ENCODE measurements at regions not wholly inside any gene's neighbourhood (a gene's known extent, or its start where the extent isn't known, plus 50 kb on each side); places are given as distances from the start of the nearest gene placed in this dataset.

DNA sequence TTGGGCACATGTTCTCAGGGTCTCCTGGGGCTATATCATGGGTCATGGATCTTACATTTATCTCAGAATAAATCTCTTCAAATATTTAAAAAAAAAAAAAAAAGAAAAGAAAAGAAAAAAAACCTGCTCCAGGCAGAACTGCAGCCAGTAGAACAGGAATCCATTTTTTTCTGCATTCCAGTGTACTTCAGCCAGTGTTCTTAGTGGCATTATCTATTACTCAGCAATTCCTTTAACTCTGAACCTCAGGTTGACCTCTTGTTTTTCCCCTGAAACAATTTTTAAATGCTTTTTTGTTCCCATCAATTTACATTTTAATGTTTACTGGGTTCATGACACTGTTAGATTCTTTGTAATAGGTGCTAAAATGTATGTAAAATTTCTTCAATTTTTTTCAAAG is 66.7 kb upstream of the STXBP6 start:
- ChIA-PET POLR2A (ENCODE audit: partially characterized antibody) (no interaction called here), CTCF (ENCODE audit: partially characterized antibody) (no interaction called here)
- no peak overlapping the region for H3K4me3 ChIP-seq (ENCODE audit: low read length in 2 of 2)
- H3K27me3 ChIP-seq (ENCODE audit: insufficient read depth, low read length) = no peaks in the 10 kb centered on the region
- intact Hi-C loops (cut with micrococcal nuclease) = no loop called here
- H3K27ac ChIP-seq (ENCODE audit: low read depth, low read length) = no peak overlapping the region
- no peak overlapping the region for H3K27ac Mint-ChIP-seq
- no peaks in the 10 kb centered on the region for H3K4me1 ChIP-seq (ENCODE audit: insufficient read depth, low read length)
- no peak for DNase-seq
- H3K9me3 ChIP-seq (ENCODE audit: control insufficient read depth in 1 of 2, low read length in 2 of 2) = no peaks in the 10 kb centered on the region
- no peak overlapping the region for H3K4me3 Mint-ChIP-seq
- H3K27me3 Mint-ChIP-seq = peaks cover 9 to 10% of the 10 kb centered on the region in 2 donors
- peaks cover 0 to 5% (median 0%) of the 10 kb centered on the region in 8 donors for H3K9me3 Mint-ChIP-seq
- H3K36me3 Mint-ChIP-seq = no peaks in the 10 kb centered on the region
- H3K36me3 ChIP-seq (ENCODE audit: insufficient read depth, low read length) = no peaks in the 10 kb centered on the region
- H3K4me1 Mint-ChIP-seq = no peaks in the 10 kb centered on the region

DNA sequence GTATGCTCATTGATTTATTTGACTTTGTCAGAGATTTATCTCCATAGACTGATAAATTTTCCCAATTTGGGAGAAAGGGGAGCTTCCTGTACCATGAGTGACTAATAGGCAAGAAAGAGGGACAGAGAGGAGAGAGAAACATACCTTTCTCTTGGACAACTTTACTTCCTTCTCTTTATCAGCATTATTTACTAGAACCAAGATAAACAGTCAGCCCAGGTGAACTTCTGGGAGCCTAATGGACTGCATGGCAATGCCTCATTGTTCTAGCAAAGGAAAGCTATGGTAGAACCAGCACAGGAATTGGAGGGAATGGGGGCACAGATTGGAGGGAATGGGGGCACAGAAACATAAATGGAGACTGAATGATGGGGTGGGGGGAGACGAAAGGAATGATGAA is 63.4 kb upstream of the STXBP6 start:
- Histone ChIP-seq H3K4me3 (ENCODE audit: low read length in 2 of 2) (no peak overlapping the region), H3K36me3 (ENCODE audit: insufficient read depth, low read length) (no peaks in the 10 kb centered on the region), H3K27me3 (ENCODE audit: insufficient read depth, low read length) (no peaks in the 10 kb centered on the region), H3K27ac (ENCODE audit: low read depth, low read length) (no peak overlapping the region), H3K4me1 (ENCODE audit: insufficient read depth, low read length) (no peaks in the 10 kb centered on the region), H3K9me3 (ENCODE audit: control insufficient read depth in 1 of 2, low read length in 2 of 2) (no peaks in the 10 kb centered on the region)
- no peak for DNase-seq
- intact Hi-C loops (cut with micrococcal nuclease) = no loop called here
- Mint-ChIP-seq H3K4me1 (no peaks in the 10 kb centered on the region), H3K27ac (no peak overlapping the region), H3K4me3 (no peak overlapping the region), H3K27me3 (peaks cover 9 to 13% of the 10 kb centered on the region in 2 donors), H3K9me3 (peaks cover 0 to 5% (median 0%) of the 10 kb centered on the region in 8 donors), H3K36me3 (no peaks in the 10 kb centered on the region)
- POLR2A ChIA-PET (ENCODE audit: partially characterized antibody) = no interaction called here
- CTCF ChIA-PET (ENCODE audit: partially characterized antibody) = interaction anchor here (2.1 kb wide), 1 partner anchor 19 kb away, joined by 10 read pairs; no protein-coding TSS in a partner anchor

DNA sequence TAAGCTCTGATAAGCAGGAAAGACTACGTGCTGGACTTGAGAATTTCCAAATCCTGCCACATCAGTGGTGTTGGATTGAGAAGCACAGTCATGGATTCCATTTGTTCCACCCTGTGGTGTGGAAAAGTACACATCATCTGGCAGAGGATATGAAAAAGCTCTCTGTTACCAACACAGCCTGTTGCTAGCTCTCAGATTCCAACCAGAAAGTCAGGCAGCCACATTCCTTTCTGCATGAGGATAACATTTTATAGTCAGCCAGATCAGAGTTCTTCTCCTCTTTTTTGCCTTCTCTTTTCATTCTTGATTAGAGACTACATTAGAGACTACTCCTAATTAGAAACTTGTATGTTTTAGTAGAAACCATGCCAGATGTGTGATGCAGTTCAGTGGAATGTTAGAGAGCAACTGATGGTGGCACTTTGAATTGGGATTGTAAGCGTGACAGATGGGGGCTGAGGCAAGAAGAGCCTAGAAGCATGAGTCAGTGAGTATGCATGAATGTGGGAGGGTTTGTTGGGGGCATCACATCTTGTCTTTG is 61.2 kb upstream of the STXBP6 start:
- no peak overlapping the region for H3K4me3 Mint-ChIP-seq
- no peaks in the 10 kb centered on the region for H3K9me3 ChIP-seq (ENCODE audit: control insufficient read depth in 1 of 2, low read length in 2 of 2)
- no peaks in the 10 kb centered on the region for H3K36me3 ChIP-seq (ENCODE audit: insufficient read depth, low read length)
- intact Hi-C loops (cut with micrococcal nuclease) = no loop called here
- peaks cover 9 to 17% of the 10 kb centered on the region in 2 donors for H3K27me3 Mint-ChIP-seq
- CTCF ChIA-PET (ENCODE audit: partially characterized antibody) = no interaction called here
- H3K27ac Mint-ChIP-seq = no peak overlapping the region
- no peaks in the 10 kb centered on the region for H3K4me1 Mint-ChIP-seq
- no peak overlapping the region for H3K4me3 ChIP-seq (ENCODE audit: low read length in 2 of 2)
- peaks cover 0 to 5% (median 0%) of the 10 kb centered on the region in 8 donors for H3K9me3 Mint-ChIP-seq
- H3K4me1 ChIP-seq (ENCODE audit: insufficient read depth, low read length) = no peaks in the 10 kb centered on the region
- H3K36me3 Mint-ChIP-seq = no peaks in the 10 kb centered on the region
- no peak overlapping the region for H3K27ac ChIP-seq (ENCODE audit: low read depth, low read length)
- POLR2A ChIA-PET (ENCODE audit: partially characterized antibody) = no interaction called here
- DNase-seq = no peak
- H3K27me3 ChIP-seq (ENCODE audit: insufficient read depth, low read length) = no peaks in the 10 kb centered on the region

DNA sequence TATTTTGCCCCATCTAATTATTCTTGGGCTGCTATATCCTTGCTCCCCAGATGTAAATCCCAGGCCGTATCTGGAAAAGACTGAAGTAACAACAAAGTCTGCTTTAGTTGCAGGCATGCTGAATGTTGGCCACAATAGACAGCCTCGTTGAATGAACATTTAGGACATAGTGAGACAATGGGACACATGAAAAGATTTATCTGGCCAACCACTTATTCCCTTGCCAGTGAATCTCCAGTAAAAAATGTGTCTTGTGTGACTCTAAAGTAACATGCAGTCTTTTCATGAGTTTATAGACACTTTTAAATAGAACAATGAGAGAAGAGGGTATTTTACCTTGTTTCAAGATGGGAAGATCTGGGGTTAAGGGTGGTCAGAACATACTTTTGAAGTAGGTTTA is 60.2 kb upstream of the STXBP6 start:
- Histone ChIP-seq H3K9me3 (ENCODE audit: control insufficient read depth in 1 of 2, low read length in 2 of 2) (no peaks in the 10 kb centered on the region), H3K36me3 (ENCODE audit: insufficient read depth, low read length) (no peaks in the 10 kb centered on the region), H3K4me1 (ENCODE audit: insufficient read depth, low read length) (no peaks in the 10 kb centered on the region), H3K4me3 (ENCODE audit: low read length in 2 of 2) (no peak overlapping the region), H3K27me3 (ENCODE audit: insufficient read depth, low read length) (no peaks in the 10 kb centered on the region), H3K27ac (ENCODE audit: low read depth, low read length) (no peak overlapping the region)
- H3K27ac Mint-ChIP-seq = no peak overlapping the region
- no peak overlapping the region for H3K4me3 Mint-ChIP-seq
- ChIA-PET CTCF (ENCODE audit: partially characterized antibody) (no interaction called here), POLR2A (ENCODE audit: partially characterized antibody) (no interaction called here)
- intact Hi-C loops (cut with micrococcal nuclease) = no loop called here
- H3K27me3 Mint-ChIP-seq = peaks cover 4 to 13% of the 10 kb centered on the region in 2 donors
- H3K4me1 Mint-ChIP-seq = no peaks in the 10 kb centered on the region
- peaks cover 0 to 5% (median 0%) of the 10 kb centered on the region in 8 donors for H3K9me3 Mint-ChIP-seq
- no peak for DNase-seq
- no peaks in the 10 kb centered on the region for H3K36me3 Mint-ChIP-seq

DNA sequence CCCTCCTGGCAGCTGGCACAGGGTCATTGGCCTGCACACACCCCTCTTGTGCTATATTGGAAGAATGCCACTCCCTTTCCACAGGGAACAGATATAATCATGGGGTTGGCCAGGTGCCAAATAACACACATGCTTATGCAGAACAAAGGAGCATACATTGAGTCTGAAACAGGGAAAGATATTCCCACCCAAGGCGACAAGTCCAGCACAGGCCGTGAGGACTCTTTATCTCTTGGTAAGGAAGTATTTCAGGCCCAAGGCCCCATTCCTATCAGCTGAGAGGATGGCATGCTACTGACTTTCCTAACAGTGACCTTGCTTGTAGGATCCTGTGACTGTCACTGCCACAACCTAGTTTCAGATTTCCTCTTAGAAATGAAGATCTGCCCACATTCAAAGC is 59.0 kb upstream of the STXBP6 start:
- no peaks in the 10 kb centered on the region for H3K4me1 Mint-ChIP-seq
- H3K36me3 Mint-ChIP-seq = no peaks in the 10 kb centered on the region
- intact Hi-C loops (cut with micrococcal nuclease) = no loop called here
- Histone ChIP-seq H3K4me3 (ENCODE audit: low read length in 2 of 2) (no peak overlapping the region), H3K9me3 (ENCODE audit: control insufficient read depth in 1 of 2, low read length in 2 of 2) (no peaks in the 10 kb centered on the region), H3K27ac (ENCODE audit: low read depth, low read length) (no peak overlapping the region), H3K4me1 (ENCODE audit: insufficient read depth, low read length) (no peaks in the 10 kb centered on the region), H3K36me3 (ENCODE audit: insufficient read depth, low read length) (no peaks in the 10 kb centered on the region), H3K27me3 (ENCODE audit: insufficient read depth, low read length) (no peaks in the 10 kb centered on the region)
- H3K9me3 Mint-ChIP-seq = peaks cover 0 to 5% (median 0%) of the 10 kb centered on the region in 8 donors
- POLR2A ChIA-PET (ENCODE audit: partially characterized antibody) = no interaction called here
- no peak overlapping the region for H3K4me3 Mint-ChIP-seq
- H3K27me3 Mint-ChIP-seq = peaks cover 2 to 11% of the 10 kb centered on the region in 2 donors
- H3K27ac Mint-ChIP-seq = no peak overlapping the region
- CTCF ChIA-PET (ENCODE audit: partially characterized antibody) = no interaction called here
- DNase-seq = no peak

DNA sequence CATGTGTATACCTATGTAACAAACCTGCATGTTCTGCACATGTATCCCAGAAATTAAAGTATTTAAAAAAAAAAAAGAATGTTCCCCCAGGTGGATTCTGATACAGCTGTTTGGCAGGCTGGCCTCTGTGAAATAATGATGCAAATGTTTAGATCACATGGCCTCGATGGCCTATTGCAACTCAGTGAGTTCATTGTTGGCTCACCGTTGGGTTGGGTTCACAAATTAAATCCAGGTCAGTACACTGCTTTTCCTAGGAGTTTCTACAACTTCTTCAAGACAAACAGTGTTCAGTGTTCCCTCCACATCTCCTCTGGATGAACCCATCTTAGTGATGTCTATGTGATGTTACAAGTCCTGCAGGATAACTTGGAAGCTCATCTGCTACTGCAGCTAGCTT is 58.3 kb upstream of the STXBP6 start:
- Mint-ChIP-seq H3K36me3 (no peaks in the 10 kb centered on the region), H3K27me3 (peaks cover 0 to 8% of the 10 kb centered on the region in 2 donors), H3K27ac (no peak overlapping the region), H3K9me3 (peaks cover 0 to 2% (median 0%) of the 10 kb centered on the region in 8 donors), H3K4me1 (no peaks in the 10 kb centered on the region), H3K4me3 (no peak overlapping the region)
- no peaks in the 10 kb centered on the region for H3K4me1 ChIP-seq (ENCODE audit: insufficient read depth, low read length)
- H3K27ac ChIP-seq (ENCODE audit: low read depth, low read length) = no peak overlapping the region
- POLR2A ChIA-PET (ENCODE audit: partially characterized antibody) = no interaction called here
- no peaks in the 10 kb centered on the region for H3K27me3 ChIP-seq (ENCODE audit: insufficient read depth, low read length)
- no peak overlapping the region for H3K4me3 ChIP-seq (ENCODE audit: low read length in 2 of 2)
- H3K36me3 ChIP-seq (ENCODE audit: insufficient read depth, low read length) = no peaks in the 10 kb centered on the region
- no peaks in the 10 kb centered on the region for H3K9me3 ChIP-seq (ENCODE audit: control insufficient read depth in 1 of 2, low read length in 2 of 2)
- intact Hi-C loops (cut with micrococcal nuclease) = no loop called here
- no peak for DNase-seq
- CTCF ChIA-PET (ENCODE audit: partially characterized antibody) = no interaction called here

DNA sequence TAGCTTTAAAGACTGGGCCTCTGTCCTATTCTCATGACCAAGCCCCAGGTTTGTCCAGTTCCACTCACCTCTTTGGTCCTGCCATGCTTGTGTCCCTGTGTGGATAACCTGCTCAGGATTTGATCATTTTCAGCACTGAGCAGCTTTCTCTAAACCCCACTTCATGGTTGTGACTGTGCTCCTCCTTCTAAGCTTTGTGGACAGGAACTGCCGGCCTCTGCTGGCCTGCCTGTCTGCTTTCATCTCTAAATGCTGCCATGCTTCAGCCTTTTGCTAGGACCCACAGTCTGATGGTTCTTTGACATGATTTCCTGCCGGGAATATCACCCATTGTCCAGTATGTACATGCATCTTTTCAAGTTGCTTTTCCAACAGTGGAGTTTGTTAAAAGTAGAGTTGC is 53.9 kb upstream of the STXBP6 start:
- peaks cover 0 to 2% (median 0%) of the 10 kb centered on the region in 8 donors for H3K9me3 Mint-ChIP-seq
- Histone ChIP-seq H3K36me3 (ENCODE audit: insufficient read depth, low read length) (no peaks in the 10 kb centered on the region), H3K27me3 (ENCODE audit: insufficient read depth, low read length) (no peaks in the 10 kb centered on the region), H3K4me3 (ENCODE audit: low read length in 2 of 2) (no peak overlapping the region), H3K27ac (ENCODE audit: low read depth, low read length) (no peak overlapping the region), H3K4me1 (ENCODE audit: insufficient read depth, low read length) (no peaks in the 10 kb centered on the region), H3K9me3 (ENCODE audit: control insufficient read depth in 1 of 2, low read length in 2 of 2) (no peaks in the 10 kb centered on the region)
- H3K4me3 Mint-ChIP-seq = no peak overlapping the region
- POLR2A ChIA-PET (ENCODE audit: partially characterized antibody) = no interaction called here
- CTCF ChIA-PET (ENCODE audit: partially characterized antibody) = no interaction called here
- H3K36me3 Mint-ChIP-seq = no peaks in the 10 kb centered on the region
- H3K27ac Mint-ChIP-seq = no peak overlapping the region
- no peaks in the 10 kb centered on the region for H3K4me1 Mint-ChIP-seq
- H3K27me3 Mint-ChIP-seq = peaks cover 0 to 5% of the 10 kb centered on the region in 2 donors
- intact Hi-C loops (cut with micrococcal nuclease) = no loop called here
- no peak for DNase-seq

DNA sequence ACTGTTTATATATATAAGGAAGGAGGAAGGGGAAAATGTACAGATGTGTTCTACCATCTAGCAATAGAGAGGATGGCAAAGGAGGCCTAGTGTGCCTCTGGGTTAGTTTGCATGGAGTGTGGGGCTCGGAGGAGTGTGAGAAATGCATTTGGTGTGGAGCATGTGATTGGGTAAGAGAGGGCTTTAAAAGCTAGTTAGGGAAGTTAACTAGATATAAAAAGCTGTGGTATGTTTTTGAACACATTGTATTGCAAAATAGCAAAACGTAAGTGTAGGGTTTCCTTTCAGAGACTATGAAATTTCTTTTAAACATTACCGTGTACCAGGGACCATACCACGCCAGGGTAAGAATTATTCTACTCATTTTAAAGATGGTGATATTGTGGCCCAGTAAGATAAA is 53.3 kb upstream of the STXBP6 start:
- ChIA-PET POLR2A (ENCODE audit: partially characterized antibody) (no interaction called here), CTCF (ENCODE audit: partially characterized antibody) (interaction anchor here (1.8 kb wide), 1 partner anchor 30 kb away, joined by 4 read pairs; no protein-coding TSS in a partner anchor)
- no peak for DNase-seq
- Mint-ChIP-seq H3K36me3 (no peaks in the 10 kb centered on the region), H3K27ac (peak overlapping the region in 1 of 7 donors; percentile 38), H3K4me3 (no peak overlapping the region), H3K27me3 (peaks cover 0 to 7% of the 10 kb centered on the region in 2 donors), H3K4me1 (no peaks in the 10 kb centered on the region), H3K9me3 (peaks cover 0 to 2% (median 0%) of the 10 kb centered on the region in 8 donors)
- Histone ChIP-seq H3K4me3 (ENCODE audit: low read length in 2 of 2) (no peak overlapping the region), H3K4me1 (ENCODE audit: insufficient read depth, low read length) (no peaks in the 10 kb centered on the region), H3K36me3 (ENCODE audit: insufficient read depth, low read length) (no peaks in the 10 kb centered on the region), H3K27ac (ENCODE audit: low read depth, low read length) (no peak overlapping the region), H3K9me3 (ENCODE audit: control insufficient read depth in 1 of 2, low read length in 2 of 2) (no peaks in the 10 kb centered on the region), H3K27me3 (ENCODE audit: insufficient read depth, low read length) (no peaks in the 10 kb centered on the region)
- intact Hi-C loops (cut with micrococcal nuclease) = no loop called here

Data from CD4-positive, alpha-beta memory T cell (primary cell).